Naive B cell (primary cell): ENCODE measurements at regions not wholly inside any gene's neighbourhood (a gene's known extent, or its start where the extent isn't known, plus 50 kb on each side); places are given as distances from the start of the nearest gene placed in this dataset.

ENCODE experiments used
- ATAC-seq, 2 donors: fragments of 150-1000 bp; cut with Tn5 transposase; 2 replicates each; pipeline ENCODE4 v1.10.0; 2021; ENCODE audit warnings: low read depth in 2 of 2, mild to moderate bottlenecking in 2 of 2, moderate library complexity in 2 of 2
- DNase-seq: peaks from one replicate; pipeline ENCODE4 v3.0.0; 2022
- H3K27ac Mint-ChIP-seq, 6 donors: one replicate each; pipeline ENCODE4 v1.8.0; 2020 to 2022; ENCODE audit warnings: mild to moderate bottlenecking in 6 of 6, mixed read lengths in 6 of 6, moderate library complexity in 5 of 6, inconsistent platforms in 2 of 6
- H3K27me3 Mint-ChIP-seq, 3 donors: one replicate each; pipeline ENCODE4 v1.8.0; 2021 to 2022; ENCODE audit warnings: mixed read lengths in 3 of 3, mild to moderate bottlenecking in 1 of 3
- H3K36me3 Mint-ChIP-seq, 2 donors: one replicate each; pipeline ENCODE4 v1.8.0; 2020 to 2022; ENCODE audit warnings: mixed read lengths in 2 of 2, inconsistent platforms in 1 of 2, mild to moderate bottlenecking in 1 of 2
- H3K4me1 Mint-ChIP-seq, 3 donors: one replicate each; pipeline ENCODE4 v1.8.0; 2020 to 2022; ENCODE audit warnings: mixed read lengths in 3 of 3, inconsistent platforms in 1 of 3, mild to moderate bottlenecking in 1 of 3, moderate library complexity in 1 of 3
- H3K4me3 Mint-ChIP-seq, 8 donors: one replicate each; pipeline ENCODE4 v1.8.0; 2020 to 2022; ENCODE audit warnings: mild to moderate bottlenecking in 8 of 8, mixed read lengths in 8 of 8, moderate library complexity in 8 of 8, inconsistent platforms in 2 of 8
- H3K9me3 Mint-ChIP-seq, 7 donors: one replicate each; pipeline ENCODE4 v1.8.0; 2020 to 2022; ENCODE audit warnings: mixed read lengths in 7 of 7, mild to moderate bottlenecking in 5 of 7, inconsistent platforms in 2 of 7, moderate library complexity in 1 of 7

GRCh38 chr7:43022008-43022407 lies 89.8 kb downstream of the MRPL32 start:
- H3K27me3 Mint-ChIP-seq, result peaks cover under 1 to 17% (median 3%) of the 10 kb centered on the region in 3 donors
- H3K4me1 Mint-ChIP-seq, result no peaks in the 10 kb centered on the region
- no peaks in the 10 kb centered on the region for H3K36me3 Mint-ChIP-seq
- DNase-seq, result no peak
- no peak overlapping the region for H3K4me3 Mint-ChIP-seq
- ATAC-seq, result no peak
- H3K9me3 Mint-ChIP-seq, result no peaks in the 10 kb centered on the region
- peak overlapping the region in 2 of 6 donors; percentile 38 to 85 for H3K27ac Mint-ChIP-seq

GRCh38 chr7:43033369-43033768 lies 79.1 kb upstream of the HECW1 start:
- H3K9me3 Mint-ChIP-seq, result peaks cover 0 to 2% (median 0%) of the 10 kb centered on the region in 7 donors

GRCh38 chr7:43034535-43035002 lies 77.9 kb upstream of the HECW1 start:
- no peak overlapping the region for H3K4me3 Mint-ChIP-seq
- peak overlapping the region in 1 of 6 donors; percentile 77 for H3K27ac Mint-ChIP-seq
- peaks cover 4 to 23% (median 19%) of the 10 kb centered on the region in 3 donors for H3K27me3 Mint-ChIP-seq
- H3K4me1 Mint-ChIP-seq, result no peaks in the 10 kb centered on the region
- ATAC-seq (no peak), DNase-seq (no peak)
- H3K36me3 Mint-ChIP-seq, result no peaks in the 10 kb centered on the region
- peaks cover 0 to 2% (median 0%) of the 10 kb centered on the region in 7 donors for H3K9me3 Mint-ChIP-seq

More at GRCh38 chr7:43033369-43033768, 79.1 kb upstream of the HECW1 start:
- H3K27ac Mint-ChIP-seq, result no peak overlapping the region
- no peaks in the 10 kb centered on the region for H3K4me1 Mint-ChIP-seq
- peaks cover 4 to 35% (median 29%) of the 10 kb centered on the region in 3 donors for H3K27me3 Mint-ChIP-seq
- no peaks in the 10 kb centered on the region for H3K36me3 Mint-ChIP-seq
- H3K4me3 Mint-ChIP-seq, result no peak overlapping the region
- ATAC-seq (no peak), DNase-seq (no peak)

GRCh38 chr7:43037531-43037930 lies 74.9 kb upstream of the HECW1 start:
- H3K9me3 Mint-ChIP-seq, result peaks cover 0 to 4% (median 0%) of the 10 kb centered on the region in 7 donors
- no peak overlapping the region for H3K27ac Mint-ChIP-seq
- peaks cover 3 to 16% (median 10%) of the 10 kb centered on the region in 3 donors for H3K27me3 Mint-ChIP-seq
- no peak for ATAC-seq
- H3K36me3 Mint-ChIP-seq, result peaks cover 0 to 2% of the 10 kb centered on the region in 2 donors
- DNase-seq, result no peak
- H3K4me1 Mint-ChIP-seq, result no peaks in the 10 kb centered on the region
- H3K4me3 Mint-ChIP-seq, result no peak overlapping the region

GRCh38 chr7:43038254-43038653 lies 74.2 kb upstream of the HECW1 start:
- H3K36me3 Mint-ChIP-seq, result peaks cover 0 to 9% of the 10 kb centered on the region in 2 donors
- ATAC-seq, result no peak
- H3K9me3 Mint-ChIP-seq, result peaks cover 0 to 5% (median 0%) of the 10 kb centered on the region in 7 donors
- DNase-seq, result no peak
- peaks cover 6 to 23% (median 17%) of the 10 kb centered on the region in 3 donors for H3K27me3 Mint-ChIP-seq
- no peak overlapping the region for H3K4me3 Mint-ChIP-seq
- H3K4me1 Mint-ChIP-seq, result no peaks in the 10 kb centered on the region
- H3K27ac Mint-ChIP-seq, result no peak overlapping the region

GRCh38 chr7:43039346-43039745 lies 73.1 kb upstream of the HECW1 start:
- Mint-ChIP-seq H3K27ac (no peak overlapping the region), H3K27me3 (peaks cover 10 to 29% (median 25%) of the 10 kb centered on the region in 3 donors), H3K4me1 (no peaks in the 10 kb centered on the region), H3K36me3 (peaks cover 0 to 9% of the 10 kb centered on the region in 2 donors), H3K4me3 (no peak overlapping the region), H3K9me3 (peaks cover 0 to 5% (median 0%) of the 10 kb centered on the region in 7 donors)
- ATAC-seq (no peak), DNase-seq (no peak)

DNA sequence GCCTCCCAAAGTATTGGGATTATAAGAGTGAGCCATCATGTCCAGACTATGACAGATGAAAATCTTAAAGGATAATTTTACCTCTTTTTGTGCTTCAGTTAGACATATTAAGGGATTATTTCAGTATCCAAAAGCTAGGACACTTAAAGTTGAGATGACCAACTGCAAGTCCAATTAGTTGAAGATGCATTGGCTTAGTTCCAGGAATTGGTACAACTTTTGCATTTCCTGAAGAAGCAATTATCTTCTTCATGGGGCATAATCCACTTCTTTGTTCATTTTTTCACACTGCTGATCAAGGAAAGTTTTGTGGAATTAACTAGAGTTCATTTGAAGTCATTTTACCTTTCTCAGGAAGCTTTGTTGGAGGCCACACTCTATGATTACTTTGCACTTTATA lies 72.0 kb upstream of the HECW1 start:
- Mint-ChIP-seq H3K4me3 (no peak overlapping the region), H3K27me3 (peaks cover 10 to 26% (median 24%) of the 10 kb centered on the region in 3 donors), H3K36me3 (peaks cover 0 to 9% of the 10 kb centered on the region in 2 donors), H3K9me3 (peaks cover 0 to 5% (median 0%) of the 10 kb centered on the region in 7 donors), H3K27ac (no peak overlapping the region), H3K4me1 (no peaks in the 10 kb centered on the region)
- DNase-seq (no peak), ATAC-seq (no peak)

DNA sequence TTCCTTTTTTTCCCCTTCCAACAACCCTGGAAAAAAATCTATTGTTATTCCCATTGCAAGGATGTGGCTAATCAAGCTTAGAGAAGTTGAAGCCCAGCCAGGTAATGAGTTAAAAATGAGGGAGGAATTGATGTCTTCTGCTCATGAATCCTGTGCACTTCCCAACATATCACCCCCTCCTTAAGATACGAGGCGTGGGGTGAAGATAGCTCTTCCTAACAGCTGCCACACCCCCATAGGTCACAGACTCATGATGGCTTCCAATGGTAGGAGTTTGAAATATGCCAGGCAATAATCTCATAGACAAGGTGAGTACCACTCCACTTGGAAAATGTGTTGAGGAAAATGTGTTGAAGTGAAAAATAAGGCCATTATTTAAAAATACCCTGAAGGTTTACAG lies 71.3 kb upstream of the HECW1 start:
- H3K9me3 Mint-ChIP-seq, result peaks cover 0 to 5% (median 0%) of the 10 kb centered on the region in 7 donors
- peaks cover 0 to 9% of the 10 kb centered on the region in 2 donors for H3K36me3 Mint-ChIP-seq
- H3K4me1 Mint-ChIP-seq, result no peaks in the 10 kb centered on the region
- ATAC-seq (no peak), DNase-seq (no peak)
- H3K27me3 Mint-ChIP-seq, result peaks cover 10 to 31% (median 27%) of the 10 kb centered on the region in 3 donors
- no peak overlapping the region for H3K27ac Mint-ChIP-seq
- H3K4me3 Mint-ChIP-seq, result no peak overlapping the region

GRCh38 chr7:43041724-43042123 lies 70.7 kb upstream of the HECW1 start:
- H3K27ac Mint-ChIP-seq, result no peak overlapping the region
- H3K9me3 Mint-ChIP-seq, result peaks cover 0 to 5% (median 0%) of the 10 kb centered on the region in 7 donors
- H3K4me1 Mint-ChIP-seq, result no peaks in the 10 kb centered on the region
- no peak for ATAC-seq
- peaks cover 10 to 31% (median 27%) of the 10 kb centered on the region in 3 donors for H3K27me3 Mint-ChIP-seq
- H3K36me3 Mint-ChIP-seq, result peaks cover 0 to 9% of the 10 kb centered on the region in 2 donors
- DNase-seq, result no peak
- no peak overlapping the region for H3K4me3 Mint-ChIP-seq

DNA sequence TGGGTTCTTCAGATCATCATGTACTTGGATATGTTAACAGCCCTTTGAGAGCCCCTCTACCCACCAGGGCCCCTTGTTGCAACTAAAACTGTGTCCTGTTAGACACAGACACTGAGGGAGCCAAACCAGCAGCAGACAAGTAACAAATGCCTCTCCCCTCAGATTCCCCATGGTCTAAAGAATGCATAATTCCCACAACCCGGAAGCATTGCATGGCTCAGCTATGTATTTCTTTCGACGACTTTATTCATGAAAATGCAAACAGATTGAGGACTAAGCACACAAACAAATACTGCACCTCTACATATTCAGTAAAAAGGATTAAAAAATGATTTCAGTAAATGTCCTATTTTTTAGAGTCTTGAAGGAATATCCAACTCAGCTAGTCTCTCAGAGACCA lies 70.1 kb upstream of the HECW1 start:
- Mint-ChIP-seq H3K4me3 (no peak overlapping the region), H3K36me3 (peaks cover 0 to 9% of the 10 kb centered on the region in 2 donors), H3K27me3 (peaks cover 10 to 33% (median 30%) of the 10 kb centered on the region in 3 donors), H3K9me3 (peaks cover 0 to 5% (median 2%) of the 10 kb centered on the region in 7 donors), H3K4me1 (no peaks in the 10 kb centered on the region), H3K27ac (no peak overlapping the region)
- ATAC-seq, result no peak
- no peak for DNase-seq

GRCh38 chr7:43044511-43044910 lies 67.9 kb upstream of the HECW1 start:
- H3K36me3 Mint-ChIP-seq, result peaks cover 7 to 31% of the 10 kb centered on the region in 2 donors
- no peak for ATAC-seq

DNA sequence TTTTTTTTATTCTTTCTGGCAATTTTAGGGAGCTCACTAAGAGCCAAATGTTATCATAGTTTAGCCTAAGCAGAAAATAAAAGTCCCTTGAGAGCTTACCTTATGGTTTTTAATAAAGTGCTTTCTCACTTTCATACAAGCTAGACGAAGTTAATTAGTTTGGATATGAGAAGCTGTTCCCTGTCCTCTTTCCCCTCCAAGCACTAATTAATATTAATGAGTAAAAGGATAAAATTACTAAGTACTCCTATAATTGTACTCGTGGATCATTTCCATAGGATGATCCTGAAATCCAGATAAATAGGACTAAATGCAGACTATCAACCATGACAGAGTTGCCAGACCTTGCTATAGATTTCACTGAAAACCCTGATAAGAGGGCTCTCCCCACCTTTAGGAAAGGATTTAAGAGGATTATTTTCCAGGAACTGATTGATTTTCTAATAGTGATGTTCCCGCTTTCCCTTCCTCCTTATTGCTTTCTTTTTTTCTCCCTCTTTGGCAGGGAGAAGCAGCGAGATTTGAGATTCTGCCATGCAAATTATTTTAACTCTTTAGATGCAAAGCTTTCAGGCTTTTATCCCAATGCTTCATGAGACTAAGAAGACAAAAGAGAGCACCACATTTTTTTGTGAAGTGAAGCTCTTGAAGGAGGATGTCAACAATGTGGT lies 58.3 kb upstream of the HECW1 start:
- no peak for DNase-seq
- Mint-ChIP-seq H3K27me3 (peaks cover 0 to 9% (median 7%) of the 10 kb centered on the region in 3 donors), H3K36me3 (peaks cover 0 to 6% of the 10 kb centered on the region in 2 donors), H3K4me1 (peaks cover 0 to 7% (median 7%) of the 10 kb centered on the region in 3 donors), H3K4me3 (no peak overlapping the region), H3K27ac (no peak overlapping the region), H3K9me3 (peaks cover 0 to 11% (median 9%) of the 10 kb centered on the region in 7 donors)
- ATAC-seq, result no peak

More at GRCh38 chr7:43044511-43044910, 67.9 kb upstream of the HECW1 start:
- Mint-ChIP-seq H3K4me1 (no peaks in the 10 kb centered on the region), H3K9me3 (peaks cover 6 to 24% (median 14%) of the 10 kb centered on the region in 7 donors), H3K4me3 (no peak overlapping the region), H3K27ac (no peak overlapping the region), H3K27me3 (peaks cover 10 to 51% (median 48%) of the 10 kb centered on the region in 3 donors)
- DNase-seq, result no peak

GRCh38 chr7:43057141-43057540 lies 55.3 kb upstream of the HECW1 start:
- no peaks in the 10 kb centered on the region for H3K27me3 Mint-ChIP-seq
- DNase-seq (no peak), ATAC-seq (no peak)
- peaks cover 0 to 7% (median 7%) of the 10 kb centered on the region in 3 donors for H3K4me1 Mint-ChIP-seq
- no peak overlapping the region for H3K4me3 Mint-ChIP-seq
- H3K36me3 Mint-ChIP-seq, result no peaks in the 10 kb centered on the region
- H3K27ac Mint-ChIP-seq, result no peak overlapping the region
- H3K9me3 Mint-ChIP-seq, result peaks cover 0 to 2% (median 0%) of the 10 kb centered on the region in 7 donors
